K562 (cell line): ENCODE measurements at regions not wholly inside any gene's neighbourhood (a gene's known extent, or its start where the extent isn't known, plus 50 kb on each side); places are given as distances from the start of the nearest gene placed in this dataset.

Experiments used
- CBX8 ChIP-seq: fragments of 200-600 bp; sonication (generic); IDR thresholded peaks from 2 replicates; pipeline ENCODE4 v1.6.1; 2012; ENCODE audit warnings: borderline replicate concordance, mixed run types, low read depth, mild to moderate bottlenecking, moderate library complexity, mixed read lengths, low read length, control low read depth, inconsistent platforms; ENCODE audit not compliant: poor library complexity, severe bottlenecking; ENCODE audit errors: extremely low read depth
- CTCF ChIP-seq, 3 experiments: IDR thresholded peaks in 2 of 3; conservative IDR thresholded peaks in 1 of 3; 2 replicates each; pipeline ENCODE4 v1.5.1; 2011 to 2012; ENCODE audit warnings: low read length in 3 of 3, mild to moderate bottlenecking in 3 of 3, control low read depth in 2 of 3, improper control_type of control experiment in 1 of 3, inconsistent platforms in 1 of 3, low read depth in 1 of 3, mixed read lengths in 1 of 3, moderate library complexity in 1 of 3; ENCODE audit not compliant: insufficient read depth in 2 of 3
- HLTF ChIP-seq: fragments of 450-650 bp; IDR thresholded peaks from 2 replicates; pipeline ENCODE4 v1.6.1; 2016
- MXD1 ChIP-seq: fragments of 250-450 bp; sonication (Bioruptor Pico); IDR thresholded peaks from 2 replicates; pipeline ENCODE4 v1.8.0; 2021; ENCODE audit warnings: borderline replicate concordance, mild to moderate bottlenecking, moderate library complexity; ENCODE audit not compliant: poor library complexity, severe bottlenecking
- RAD21 ChIP-seq, 2 experiments: fragments of 250-450 bp in 1 of 2; fragments of 450-650 bp in 1 of 2; sonication (Bioruptor Pico) in 1 of 2; formaldehyde crosslinking in 1 of 2; IDR thresholded peaks in 1 of 2; conservative IDR thresholded peaks in 1 of 2; 2 replicates each; pipeline versions ENCODE4 v1.4.0 to v1.8.0; 2020 to 2022; ENCODE audit warnings: mild to moderate bottlenecking in 2 of 2, moderate library complexity in 1 of 2
- RBM39 ChIP-seq: fragments of 200-400 bp; formaldehyde crosslinking; optimal IDR thresholded peaks from 2 replicates; pipeline ENCODE3; 2018; ENCODE audit warnings: low read depth, low read length
- SAFB2 ChIP-seq: fragments of 200-400 bp; formaldehyde crosslinking; IDR thresholded peaks from 2 replicates; pipeline ENCODE4 v1.6.1; 2018; ENCODE audit warnings: borderline replicate concordance, low read length, low read depth, moderate library complexity; ENCODE audit not compliant: severe bottlenecking
- SIRT6 ChIP-seq: IDR thresholded peaks from one replicate; pipeline ENCODE4 v1.6.1; 2012; ENCODE audit warnings: low read depth, mild to moderate bottlenecking, control low read depth, inconsistent platforms, low read length, moderate library complexity
- TRIM24 ChIP-seq, 2 experiments: fragments of 450-650 bp; IDR thresholded peaks; 2 replicates each; pipeline ENCODE4 v1.6.1; 2016
- ZNF24 ChIP-seq: fragments of 450-650 bp; IDR thresholded peaks from 2 replicates; pipeline ENCODE4 v1.6.1; 2016
- ZNF347 ChIP-seq: fragments of 450-650 bp; formaldehyde crosslinking; IDR thresholded peaks from 2 replicates; pipeline ENCODE4 v1.4.0; 2020; ENCODE audit warnings: low read depth, mild to moderate bottlenecking, moderate library complexity
- ZNF445 ChIP-seq: fragments of 250-450 bp; sonication (Bioruptor Pico); IDR thresholded peaks from 2 replicates; pipeline ENCODE4 v1.4.0; 2020; ENCODE audit warnings: low read depth, mild to moderate bottlenecking, moderate library complexity

- no peak for TF ChIP-seq CTCF (IDR thresholded peaks at IDR 0.05 in 2 of 3, conservative IDR thresholded peaks at IDR 0.05 in 1 of 3; ENCODE audit: insufficient read depth in 2 of 3, low read depth in 1 of 3, low read length in 3 of 3)
- no peak for TF ChIP-seq ZNF24
- no peak for TF ChIP-seq ZNF445 (CRISPR knock-in tag)
- no peak for TF ChIP-seq RAD21 (CRISPR knock-in tag; conservative IDR thresholded peaks at IDR 0.05 in 1 of 2, IDR thresholded peaks at IDR 0.05 in 1 of 2)
- TF ChIP-seq ZNF347 (CRISPR knock-in tag), result no peak
- no peak for TF ChIP-seq SIRT6
- TF ChIP-seq MXD1, result no peak
- no peak for TF ChIP-seq TRIM24 (IDR thresholded peaks at IDR 0.05)
- no peak for TF ChIP-seq HLTF
- no peak for TF ChIP-seq RBM39
- no peak for TF ChIP-seq SAFB2
- TF ChIP-seq CBX8, result no peak
These were observed 157.1 kb upstream of the PZP start for GRCh38 chr12:9365296-9365695.
